Caki2 (cell line): ENCODE measurements at regions not wholly inside any gene's neighbourhood (a gene's known extent, or its start where the extent isn't known, plus 50 kb on each side); places are given as distances from the start of the nearest gene placed in this dataset.

Experiments
- DNase-seq: peaks from one replicate; pipeline ENCODE4 v3.0.0-alpha.2; 2015; ENCODE audit warnings: low read depth
- in situ Hi-C: cut with HindIII; loops from 2 replicates; pipeline ENCODE4 v1.10.0; 2016; ENCODE audit warnings: low sequenced_read_pairs, low pct_unique_long_range_greater_than_20kb, mixed read lengths

DNA sequence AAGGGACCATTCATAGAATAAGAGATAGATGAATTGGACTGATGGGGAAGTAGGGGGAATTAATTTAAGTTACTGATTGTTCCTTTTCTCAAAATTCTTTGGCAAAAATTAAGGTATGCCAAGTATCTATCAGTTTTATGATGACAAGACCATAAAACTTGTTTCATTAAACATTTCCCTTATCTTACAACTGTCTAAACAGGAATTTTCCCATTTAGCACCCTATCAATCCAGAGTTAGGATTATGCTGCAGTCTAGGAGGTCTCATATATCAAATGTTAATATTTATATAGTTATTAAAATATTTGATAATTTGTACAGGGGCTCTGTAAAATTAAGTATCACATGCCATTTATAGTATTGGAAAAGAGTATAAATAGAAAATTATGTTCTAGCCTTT is 51.5 kb upstream of the ARID1B start:
- no peak for DNase-seq
- in situ Hi-C loops = no loop called here

DNA sequence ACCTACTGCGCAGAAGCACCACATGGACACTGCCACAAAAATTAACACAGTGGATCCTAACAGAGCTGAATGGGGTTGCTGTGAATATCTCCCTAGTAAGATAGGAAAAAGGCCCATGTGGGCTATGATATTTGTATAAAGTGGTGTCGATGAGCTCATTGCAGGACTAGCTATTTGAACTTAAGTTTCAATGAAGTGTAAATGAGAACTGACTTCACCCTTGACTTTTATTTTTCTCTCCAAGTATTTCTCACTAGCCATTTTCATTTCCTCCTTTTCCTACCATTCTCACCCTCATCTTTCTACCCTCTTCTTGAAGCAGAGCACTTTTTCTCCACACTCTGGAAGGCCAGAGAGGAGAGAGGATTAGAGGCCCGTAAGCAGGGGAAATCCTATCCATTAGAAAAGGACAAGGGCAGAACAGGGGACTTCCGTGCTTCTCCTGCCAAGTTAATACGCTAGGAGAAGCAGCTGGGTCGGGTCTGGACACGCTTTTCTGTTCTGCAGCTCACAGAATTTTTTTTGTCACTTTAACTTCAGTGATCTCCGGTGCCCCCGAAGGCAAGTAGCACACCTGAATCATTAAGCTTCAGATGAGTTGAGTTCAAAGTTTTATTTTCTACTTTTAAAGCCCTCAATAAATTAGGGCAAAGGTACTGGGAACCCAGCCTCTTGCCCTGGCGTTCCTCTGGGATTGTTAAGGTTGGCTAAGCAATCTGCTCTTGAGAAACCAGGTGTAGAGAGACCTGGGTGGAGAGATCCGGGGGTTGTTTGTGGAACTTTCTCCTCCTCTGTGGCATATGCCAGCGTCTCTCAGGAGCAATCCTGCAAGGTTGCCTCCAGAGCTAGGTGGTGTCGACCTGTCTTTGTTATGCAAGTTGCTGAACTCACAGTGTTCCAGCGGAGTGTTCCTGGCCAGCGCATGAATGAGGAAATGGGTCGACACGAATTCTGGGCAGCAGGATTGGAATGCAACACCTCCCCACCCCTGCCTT is 56.2 kb upstream of the ARID1B start:
- peak; percentile 6 for DNase-seq
- in situ Hi-C loops = no loop called here

DNA sequence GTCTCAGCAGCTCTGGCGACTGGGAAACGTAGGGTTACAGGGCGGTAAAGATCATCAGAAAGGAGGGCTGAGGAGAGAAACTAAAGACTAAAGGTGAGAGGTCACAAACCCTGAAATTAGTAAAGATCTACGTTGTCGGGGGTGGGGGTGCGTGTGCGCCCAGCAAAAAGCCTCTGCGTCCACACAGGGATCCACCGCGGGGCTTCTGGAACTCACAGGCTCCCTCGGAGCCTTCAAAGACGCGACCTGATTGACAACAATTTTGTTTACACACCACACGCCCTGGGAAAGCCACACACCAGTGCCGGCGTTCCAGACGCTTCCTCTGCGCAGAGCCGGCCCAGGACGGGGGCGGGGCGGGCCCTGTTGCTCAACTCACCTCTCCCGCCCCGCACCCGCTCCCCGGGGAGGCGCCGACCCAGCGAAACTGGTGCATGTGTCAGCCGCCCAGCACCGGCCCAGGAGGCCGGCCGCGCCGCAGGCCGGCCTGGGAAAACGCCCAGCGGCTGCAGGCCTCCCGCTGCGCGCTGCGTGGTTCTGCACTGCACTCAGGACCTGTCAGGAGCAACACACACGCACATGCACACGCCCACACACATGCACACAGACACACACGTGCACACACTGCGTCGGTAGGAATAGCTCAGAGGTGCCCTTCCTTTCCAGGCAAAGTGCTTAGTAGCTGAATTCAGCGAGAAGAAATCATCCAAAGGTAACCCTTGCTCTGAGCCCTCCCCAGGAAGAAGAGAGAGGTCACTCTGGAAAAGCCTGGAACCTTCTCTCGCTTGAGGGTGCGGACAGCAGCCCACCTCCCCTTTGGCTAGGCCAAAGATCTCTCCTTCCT is 57.2 kb upstream of the ARID1B start:
- in situ Hi-C loops = no loop called here

DNA sequence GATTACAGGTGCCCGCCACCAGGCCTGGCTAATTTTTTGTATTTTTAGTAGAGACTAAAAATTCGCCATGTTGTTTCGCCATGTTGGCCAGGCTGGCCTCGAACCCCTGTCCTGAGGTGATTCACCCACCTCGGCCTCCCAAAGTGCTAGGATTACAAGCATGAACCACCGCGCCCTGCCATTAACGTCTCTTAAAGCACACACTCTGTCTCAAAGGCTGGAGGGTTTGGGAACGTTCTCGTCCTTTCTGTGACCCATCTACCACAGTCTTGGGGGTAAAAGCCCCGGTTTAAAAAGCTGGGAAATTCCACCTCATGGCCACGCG is 57.8 kb upstream of the ARID1B start:
- no peak for DNase-seq

More for the DNA sequence above, 57.2 kb upstream of the ARID1B start:
- DNase-seq = peak; percentile 39

DNA sequence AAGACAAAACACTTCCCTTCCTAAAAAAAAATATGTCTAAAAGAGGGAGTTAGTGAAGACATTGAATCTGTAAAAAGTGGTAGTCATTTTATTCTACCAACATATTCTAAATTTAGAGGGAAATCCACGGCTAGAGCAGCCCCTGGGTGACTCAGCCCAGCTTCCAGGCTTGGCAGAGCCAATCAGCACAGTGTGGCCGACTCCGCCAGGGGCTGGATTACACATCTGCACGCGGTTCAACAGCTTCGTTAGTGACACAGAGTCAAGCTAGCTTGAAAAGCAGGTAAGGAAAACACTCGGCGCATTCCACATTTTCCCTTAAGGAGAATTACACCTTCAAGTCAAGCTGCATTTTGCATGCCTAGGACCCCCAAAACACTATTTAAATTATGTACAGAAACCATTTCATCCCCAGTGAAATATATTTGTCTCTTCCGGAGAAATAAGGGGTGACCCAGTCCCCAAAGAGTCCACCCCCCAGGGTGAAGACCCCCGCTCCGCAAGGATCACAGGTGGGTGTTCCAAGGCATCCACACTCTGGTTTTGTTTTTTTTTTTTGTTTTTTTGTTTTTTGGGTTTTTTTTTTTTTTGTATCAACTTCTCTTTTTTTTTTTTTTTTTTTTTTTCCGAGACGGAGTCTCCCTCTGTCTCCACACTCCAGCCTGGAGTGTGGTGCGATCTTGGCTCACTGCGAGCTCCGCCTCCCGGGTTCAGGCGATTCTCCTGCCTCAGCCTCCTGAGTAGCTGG is 58.4 kb upstream of the ARID1B start:
- in situ Hi-C loops = no loop called here
- peak; percentile 49 for DNase-seq

More for the DNA sequence above, 57.8 kb upstream of the ARID1B start:
- in situ Hi-C loops = no loop called here

DNA sequence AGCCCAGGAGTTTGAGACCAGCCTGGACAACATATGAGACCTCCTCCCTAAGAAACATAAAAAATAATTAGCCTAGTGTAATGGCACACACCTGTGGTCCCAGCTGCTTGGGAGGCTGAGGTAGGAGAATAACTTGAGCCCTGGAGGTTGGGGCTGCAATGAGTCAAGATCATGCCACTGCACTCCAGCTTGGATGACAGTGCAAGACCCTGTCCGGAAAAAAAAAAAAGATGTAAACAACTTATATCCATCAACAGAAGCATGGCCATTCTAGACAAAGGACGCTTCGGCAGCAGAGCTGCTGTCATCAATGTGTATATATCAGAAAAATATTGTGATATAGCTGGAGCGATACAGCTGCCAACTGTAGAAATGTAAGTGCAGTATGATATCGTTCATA is 59.6 kb upstream of the ARID1B start:
- DNase-seq = no peak
- in situ Hi-C loops = no loop called here

DNA sequence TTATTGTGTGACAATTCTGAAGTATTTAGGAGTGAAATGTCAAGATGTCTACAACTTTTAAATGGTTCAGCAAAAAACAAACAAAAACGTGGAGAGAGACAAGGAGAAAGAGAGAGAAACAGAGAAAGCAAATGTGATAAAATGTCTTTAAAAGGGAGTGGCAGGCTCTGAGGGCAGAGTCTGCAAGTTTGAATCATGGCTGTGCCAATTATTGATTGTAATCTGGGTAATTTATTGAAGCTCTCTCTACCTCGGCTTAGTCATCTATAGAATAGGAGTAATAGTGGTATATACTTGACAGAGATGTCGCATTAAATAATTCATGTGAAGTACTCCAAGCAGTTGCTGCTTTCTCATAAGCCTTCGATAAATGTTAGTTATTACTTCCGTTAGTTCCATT is 61.3 kb upstream of the ARID1B start:
- in situ Hi-C loops = no loop called here
- no peak for DNase-seq

DNA sequence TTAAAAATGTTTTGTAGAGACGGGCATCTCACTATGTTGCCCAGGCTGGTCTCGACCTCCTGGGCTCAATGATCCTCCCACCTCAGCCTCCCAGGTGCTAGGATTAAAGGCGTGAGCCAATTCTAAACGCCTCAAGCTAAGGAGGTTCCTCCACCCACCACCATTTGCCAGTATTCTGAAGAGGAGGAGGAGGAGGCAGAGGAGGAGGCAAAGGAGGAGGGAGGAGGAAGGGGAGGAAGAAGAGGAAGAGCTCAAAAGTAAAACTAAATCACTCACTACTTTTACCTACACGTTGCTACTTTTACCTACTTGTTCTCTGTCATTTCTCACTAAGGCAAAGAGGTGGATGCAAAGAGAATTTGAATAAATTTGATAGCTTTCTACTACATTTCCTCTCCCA is 63.6 kb upstream of the ARID1B start:
- no peak for DNase-seq
- in situ Hi-C loops = no loop called here

DNA sequence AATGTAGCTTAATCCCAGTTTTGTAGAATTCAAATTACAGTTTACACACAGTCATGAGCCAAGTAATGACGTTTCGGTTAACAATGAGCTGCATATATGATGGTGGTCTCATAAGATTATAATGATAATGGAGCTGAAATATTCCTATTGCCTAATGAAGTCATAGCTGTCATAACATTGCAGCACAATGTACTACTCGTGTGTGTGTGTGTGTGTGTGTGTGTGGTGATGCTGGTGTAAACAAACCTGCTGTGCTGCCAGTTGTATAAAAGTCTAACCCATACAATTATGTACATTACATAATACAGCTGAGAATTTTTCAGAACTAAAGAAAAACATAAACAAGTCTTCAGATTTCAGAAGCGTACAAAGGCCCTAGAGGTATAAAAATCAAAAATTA is 66.7 kb upstream of the ARID1B start:
- DNase-seq = no peak

DNA sequence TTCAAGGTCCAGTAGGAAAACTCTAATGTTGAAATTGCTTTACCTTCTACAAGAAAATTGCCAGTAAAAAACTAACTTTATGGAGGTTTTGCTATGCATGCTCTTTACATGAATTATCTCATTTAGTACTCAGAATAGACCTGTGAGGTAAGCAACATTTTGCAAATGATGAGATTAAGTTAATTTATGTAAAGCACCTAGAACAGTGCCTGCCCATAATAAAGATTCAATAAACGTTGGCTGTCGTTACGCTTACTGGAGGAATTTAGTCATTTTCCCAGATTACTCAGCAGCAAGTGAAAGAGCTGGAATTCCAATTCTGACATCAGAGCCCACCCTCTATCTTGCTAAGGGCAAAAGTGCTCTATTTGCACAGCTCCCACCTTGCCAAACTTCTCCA is 69.4 kb upstream of the ARID1B start:
- no peak for DNase-seq
- in situ Hi-C loops = no loop called here

More for the DNA sequence above, 66.7 kb upstream of the ARID1B start:
- in situ Hi-C loops = no loop called here

DNA sequence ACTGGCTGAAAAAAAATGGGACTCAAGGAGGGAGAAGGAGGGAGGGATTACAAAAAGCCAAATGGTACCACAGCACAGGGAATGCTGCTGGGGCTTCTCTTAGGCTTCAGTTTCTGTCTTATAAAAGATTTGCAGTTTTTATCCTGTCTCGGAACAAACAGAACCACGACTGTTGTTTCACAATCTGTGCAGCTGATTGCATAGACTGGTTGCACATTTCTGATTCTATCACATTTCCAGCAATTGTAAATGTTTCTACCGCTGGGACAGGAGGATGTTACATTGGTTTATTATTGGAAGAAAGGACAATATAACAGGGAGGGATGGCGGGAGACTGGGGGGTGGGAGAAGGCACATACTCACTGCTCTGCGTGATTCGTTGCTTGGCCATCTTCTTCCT is 73.5 kb upstream of the ARID1B start:
- in situ Hi-C loops = no loop called here
- DNase-seq = no peak

DNA sequence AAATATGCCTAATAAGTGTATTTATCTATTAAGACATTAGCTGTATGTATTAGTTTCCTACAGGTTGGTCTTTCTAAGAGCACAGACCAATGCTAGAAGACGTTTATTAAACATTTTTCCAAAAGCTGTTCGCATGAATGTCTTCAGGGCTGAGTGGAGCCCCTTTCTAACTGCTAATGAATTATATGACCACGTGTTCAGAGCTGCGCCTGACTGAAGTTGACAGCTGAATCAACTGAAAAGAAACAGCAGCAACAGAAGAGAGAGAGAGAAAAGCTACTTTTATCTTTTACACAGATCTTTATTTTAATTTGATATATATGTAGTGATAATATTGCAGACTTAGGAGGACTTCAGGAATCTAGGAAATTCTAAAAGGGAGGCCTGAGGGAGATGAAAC is 75.2 kb upstream of the ARID1B start:
- in situ Hi-C loops = no loop called here
- no peak for DNase-seq

DNA sequence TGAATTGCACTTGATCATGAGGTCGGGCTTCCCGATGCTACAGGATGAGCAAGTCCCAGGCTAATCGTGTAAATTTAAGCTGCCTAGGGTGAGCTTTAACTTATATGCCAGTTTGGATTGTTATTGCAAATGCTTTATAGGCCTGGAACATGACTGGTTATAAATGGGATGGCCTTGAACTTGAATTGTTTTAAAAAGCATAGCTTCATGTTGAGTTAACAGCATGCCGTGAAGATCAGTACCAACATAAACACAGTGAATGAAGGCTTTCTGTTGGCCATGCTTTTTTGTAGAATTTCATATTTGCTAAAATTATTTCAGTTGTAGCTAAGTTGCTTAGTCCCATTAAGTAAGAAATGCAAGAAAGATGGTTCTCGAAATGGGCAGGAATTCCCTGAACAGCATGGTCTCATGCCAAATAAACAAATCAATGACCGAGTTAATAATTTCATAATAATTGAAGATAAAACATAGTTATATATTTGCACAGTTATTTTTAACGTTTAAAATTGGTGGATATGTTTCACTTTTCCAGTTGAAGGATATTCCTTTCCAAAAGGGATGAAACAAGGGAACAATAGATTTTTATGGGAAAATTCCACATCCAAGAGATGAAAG is 76.6 kb upstream of the ARID1B start:
- DNase-seq = no peak
- in situ Hi-C loops = no loop called here

DNA sequence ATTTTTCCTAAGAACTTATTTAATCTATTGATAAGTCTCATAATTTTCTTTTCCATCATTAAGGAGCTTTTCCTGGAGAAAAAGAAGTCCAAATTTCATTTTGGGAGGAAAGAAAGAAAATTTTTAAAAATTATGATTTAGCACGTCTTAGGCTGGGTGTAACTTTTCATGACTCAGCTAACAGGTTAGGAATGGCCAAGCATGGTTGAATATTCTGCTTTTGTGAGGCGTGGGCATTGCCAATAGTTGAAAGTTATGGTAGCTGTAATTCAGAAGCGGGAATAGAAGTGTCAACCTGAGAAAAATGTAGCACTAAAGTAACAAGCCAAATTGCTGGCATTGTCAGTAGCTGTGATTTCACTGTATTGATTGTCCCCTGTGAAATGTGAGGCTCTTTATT is 77.2 kb upstream of the ARID1B start:
- DNase-seq = no peak
- in situ Hi-C loops = no loop called here

DNA sequence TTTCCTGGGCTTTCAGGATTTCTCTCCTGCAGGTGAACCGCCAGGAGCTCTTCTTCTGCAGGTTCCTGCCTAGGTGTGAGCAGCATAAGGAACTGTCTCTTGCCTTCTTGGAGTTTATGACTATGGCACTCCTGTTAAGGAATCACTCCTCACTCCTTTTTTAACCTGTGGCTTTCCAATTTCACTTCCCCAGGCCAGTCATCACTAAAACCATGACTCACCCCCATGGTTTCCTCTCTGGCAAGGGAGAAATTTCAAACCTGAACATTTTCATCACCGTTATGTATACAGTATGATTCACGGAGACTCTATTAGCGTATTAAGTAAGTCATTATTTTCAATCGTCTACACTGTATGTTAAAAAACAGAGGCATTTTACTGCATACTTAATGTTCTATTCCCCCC is 78.2 kb upstream of the ARID1B start:
- in situ Hi-C loops = no loop called here
- no peak for DNase-seq

DNA sequence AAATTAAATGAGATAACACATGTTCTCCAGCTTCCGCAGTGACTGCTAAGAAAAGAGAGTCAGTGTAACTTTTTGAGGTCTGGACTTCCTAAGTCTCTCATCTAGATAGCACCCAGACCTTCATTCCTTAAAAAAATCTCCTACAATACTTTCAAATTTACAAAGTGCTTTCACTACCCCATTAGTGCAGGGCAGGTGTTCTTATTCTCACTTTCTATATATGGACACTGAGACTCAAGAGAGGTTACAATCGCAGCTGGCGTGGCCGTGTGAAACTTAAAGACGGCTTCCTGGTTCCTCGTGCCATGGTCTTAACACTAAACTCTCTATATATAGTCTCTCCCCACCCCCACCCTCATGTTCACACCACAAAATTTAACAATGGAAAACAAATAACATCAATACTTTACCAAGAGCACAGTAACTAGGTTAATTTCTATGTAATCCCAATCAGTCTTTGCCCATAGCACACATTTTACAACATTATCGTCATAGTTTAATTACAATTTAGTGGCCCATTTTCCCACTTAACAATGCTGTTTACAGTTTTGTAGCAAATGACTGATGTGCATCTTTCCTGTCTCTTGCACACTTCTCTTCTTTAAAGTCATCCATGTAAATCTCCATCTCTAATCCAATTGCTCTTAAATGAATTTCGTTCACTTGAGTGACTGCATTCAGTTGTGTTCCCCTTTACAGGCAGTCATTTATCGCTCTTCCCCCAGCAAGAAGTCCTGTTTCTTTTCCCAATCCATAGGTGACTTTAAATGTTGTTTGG is 78.8 kb upstream of the ARID1B start:
- in situ Hi-C loops = no loop called here
- DNase-seq = no peak

DNA sequence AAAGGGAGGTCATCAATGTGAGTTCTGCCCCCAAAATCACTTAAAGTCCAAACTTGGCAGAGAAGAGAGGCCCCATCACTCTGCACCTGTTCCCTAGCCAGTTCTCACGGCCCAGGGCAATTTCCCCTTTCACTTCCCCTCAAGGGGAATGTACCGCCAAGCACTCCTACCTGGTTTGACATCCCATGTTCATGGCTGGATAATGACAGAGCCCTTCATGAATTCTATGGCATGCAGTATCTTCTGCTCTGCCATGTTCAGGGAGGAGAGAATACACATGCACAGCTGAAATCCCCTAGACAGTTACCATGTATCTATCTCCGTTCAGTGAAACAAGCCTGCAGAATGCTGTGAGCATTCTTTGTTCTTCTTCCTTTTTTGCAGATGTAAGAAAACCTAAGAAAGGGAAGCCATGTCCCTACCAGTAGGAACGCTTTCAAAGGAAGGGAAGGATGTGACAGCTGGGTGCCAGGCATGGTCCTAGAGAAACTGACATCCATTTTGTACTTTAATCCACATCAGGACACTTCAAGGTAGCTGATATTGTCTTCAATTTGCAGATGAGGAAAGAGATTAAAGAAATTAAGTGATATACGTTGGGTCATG is 79.8 kb upstream of the ARID1B start:
- no peak for DNase-seq
- in situ Hi-C loops = no loop called here
